HG03135 (cell line): ENCODE measurements at regions not wholly inside any gene's neighbourhood (a gene's known extent, or its start where the extent isn't known, plus 50 kb on each side); places are given as distances from the start of the nearest gene placed in this dataset.

ENCODE experiments used
- ATAC-seq: cut with Tn5 transposase; IDR thresholded peaks from one replicate; pipeline ENCODE4 v1.9.1; 2021; ENCODE audit warnings: mild to moderate bottlenecking, moderate library complexity; ENCODE audit not compliant: unreplicated experiment

GRCh38 chr20:58004146-58004545 is 224.3 kb downstream of the ANKRD60 start:
- no peak for ATAC-seq

GRCh38 chr20:58003525-58003924 is 224.9 kb downstream of the ANKRD60 start:
- ATAC-seq, result no peak

GRCh38 chr20:58002901-58003300 is 225.6 kb downstream of the ANKRD60 start:
- no peak for ATAC-seq

- no peak for ATAC-seq
Observed at GRCh38 chr20:58001946-58002345, 226.5 kb downstream of the ANKRD60 start.

- ATAC-seq, result no peak
Observed at GRCh38 chr20:58001381-58001780, 227.1 kb downstream of the ANKRD60 start.

- ATAC-seq, result no peak
Observed at GRCh38 chr20:58000861-58001260, 227.6 kb downstream of the ANKRD60 start.

- ATAC-seq, result no peak
Observed at GRCh38 chr20:57999465-58000111, 228.9 kb downstream of the ANKRD60 start.

GRCh38 chr20:57998981-57999464 is 229.4 kb downstream of the ANKRD60 start:
- no peak for ATAC-seq

- no peak for ATAC-seq
Observed at GRCh38 chr20:57998276-57998675, 230.2 kb downstream of the ANKRD60 start.

- no peak for ATAC-seq
Observed at GRCh38 chr20:57996936-57997890, 231.2 kb downstream of the ANKRD60 start.

- no peak for ATAC-seq
Observed at GRCh38 chr20:57996465-57996864, 232.0 kb downstream of the ANKRD60 start.

- no peak for ATAC-seq
Observed at GRCh38 chr20:57995381-57995977, 233.0 kb downstream of the ANKRD60 start.

- ATAC-seq, result no peak
Observed at GRCh38 chr20:57993716-57994431, 234.6 kb downstream of the ANKRD60 start.

- ATAC-seq, result no peak
Observed at GRCh38 chr20:57991211-57991881, 237.1 kb downstream of the ANKRD60 start.

- ATAC-seq, result no peak
Observed at GRCh38 chr20:57990396-57990987, 238.0 kb downstream of the ANKRD60 start.

- ATAC-seq, result no peak
Observed at GRCh38 chr20:57988828-57989227, 239.6 kb downstream of the ANKRD60 start.

GRCh38 chr20:57988422-57988821 is 240.0 kb downstream of the ANKRD60 start:
- ATAC-seq, result no peak

- ATAC-seq, result no peak
Observed at GRCh38 chr20:57987659-57988058, 240.8 kb downstream of the ANKRD60 start.

- no peak for ATAC-seq
Observed at GRCh38 chr20:57986666-57987065, 241.8 kb downstream of the ANKRD60 start.

GRCh38 chr20:57985278-57985677 is 243.2 kb downstream of the ANKRD60 start:
- no peak for ATAC-seq
